SU-DHL-6 (cell line): ENCODE measurements at regions not wholly inside any gene's neighbourhood (a gene's known extent, or its start where the extent isn't known, plus 50 kb on each side); places are given as distances from the start of the nearest gene placed in this dataset.
"Not testable (repeated sequence)": the region's sequence is repeated elsewhere in the genome, so short reads cannot be mapped to it uniquely, and the experiment has no call there.

Experiments
- H2AFZ ChIP-seq: fragments of 200-600 bp; sonication (generic); 2 replicates; pipeline ENCODE4 v1.6.1; 2014; ENCODE audit warnings: low read depth, mild to moderate bottlenecking, moderate library complexity, mixed read lengths, antibody characterized with exemption, low read length; ENCODE audit not compliant: severe bottlenecking
- H3F3A ChIP-seq: fragments of 200-600 bp; shearing (Covaris generic); 2 replicates; pipeline ENCODE4 v1.6.0; 2016; ENCODE audit warnings: antibody characterized with exemption, mild to moderate bottlenecking; ENCODE audit not compliant: insufficient read depth
- H3K27ac ChIP-seq: fragments of 200-600 bp; sonication (generic); 2 replicates; pipeline ENCODE4 v1.5.1; 2016; ENCODE audit warnings: low read depth, mild to moderate bottlenecking, low read length, moderate library complexity, mixed read lengths
- H3K27me3 ChIP-seq: fragments of 200-600 bp; sonication (generic), shearing (Covaris generic); 2 replicates; pipeline ENCODE4 v1.6.0; 2014; ENCODE audit warnings: mild to moderate bottlenecking, low read length
- H3K36me3 ChIP-seq: fragments of 200-600 bp; sonication (generic); 2 replicates; pipeline ENCODE4 v1.6.1; 2014; ENCODE audit warnings: mild to moderate bottlenecking, low read length, mixed read lengths
- H3K4me2 ChIP-seq: fragments of 300-600, 200-600 bp; shearing (Covaris generic), sonication (generic); 2 replicates; pipeline ENCODE4 v1.6.0; 2014; ENCODE audit warnings: low read length, low read depth, mild to moderate bottlenecking; ENCODE audit not compliant: poor library complexity, severe bottlenecking
- H3K4me3 ChIP-seq: fragments of 200-600 bp; sonication (generic); 2 replicates; pipeline ENCODE4 v1.5.1; 2014; ENCODE audit warnings: antibody characterized with exemption, low read length, mild to moderate bottlenecking, mixed read lengths; ENCODE audit not compliant: insufficient read depth, poor library complexity, severe bottlenecking
- H3K79me2 ChIP-seq: fragments of 200-600 bp; sonication (generic); 2 replicates; pipeline ENCODE4 v1.6.1; 2014; ENCODE audit warnings: mild to moderate bottlenecking, low read length, moderate library complexity; ENCODE audit not compliant: insufficient read depth
- H3K9ac ChIP-seq: fragments of 200-600 bp; sonication (generic); 2 replicates; pipeline ENCODE4 v1.7.0; 2014; ENCODE audit warnings: mild to moderate bottlenecking, low read length
- H3K9me2 ChIP-seq: fragments of 200-600 bp; sonication (generic); replicated peaks from 2 replicates; pipeline ENCODE4 v1.6.1; 2014; ENCODE audit warnings: low read length; ENCODE audit not compliant: insufficient read depth
- H3K9me3 ChIP-seq: fragments of 200-600 bp; sonication (generic); 2 replicates; pipeline ENCODE4 v1.6.1; 2014; ENCODE audit warnings: low read length, mixed read lengths; ENCODE audit not compliant: insufficient read depth
- H4K20me1 ChIP-seq: fragments of 200-600 bp; sonication (generic); 2 replicates; pipeline ENCODE4 v1.6.1; 2014; ENCODE audit warnings: low read depth, mild to moderate bottlenecking, antibody characterized with exemption, low read length, moderate library complexity, mixed read lengths

- H4K20me1 ChIP-seq, H3K27me3 ChIP-seq, H3K4me2 ChIP-seq, H3K36me3 ChIP-seq, H3K9me2 ChIP-seq, H3K27ac ChIP-seq, H3K9ac ChIP-seq, H3F3A ChIP-seq, H3K4me3 ChIP-seq, H3K79me2 ChIP-seq, H2AFZ ChIP-seq, H3K9me3 ChIP-seq: not testable (repeated sequence)
Observed at GRCh38 chr15:22631789-22632188, 154.7 kb upstream of the NIPA1 start.

- not testable (repeated sequence) for H3K9me3 ChIP-seq, H3K79me2 ChIP-seq, H3K4me2 ChIP-seq
Observed at GRCh38 chr15:22639983-22640382, 146.5 kb upstream of the NIPA1 start.

GRCh38 chr15:22649458-22649857, 137.0 kb upstream of the NIPA1 start:
- not testable (repeated sequence) for H3K4me2 ChIP-seq, H3K27me3 ChIP-seq, H3K9ac ChIP-seq, H3K4me3 ChIP-seq, H3K9me2 ChIP-seq, H4K20me1 ChIP-seq, H3K36me3 ChIP-seq, H3K9me3 ChIP-seq, H3F3A ChIP-seq, H3K27ac ChIP-seq, H2AFZ ChIP-seq, H3K79me2 ChIP-seq

More at GRCh38 chr15:22639983-22640382, 146.5 kb upstream of the NIPA1 start:
- H2AFZ ChIP-seq, H3K27me3 ChIP-seq, H4K20me1 ChIP-seq, H3K4me3 ChIP-seq, H3K9me2 ChIP-seq, H3F3A ChIP-seq, H3K36me3 ChIP-seq, H3K9ac ChIP-seq, H3K27ac ChIP-seq: not testable (repeated sequence)

- H3K9me2 ChIP-seq, H3F3A ChIP-seq, H3K27me3 ChIP-seq, H3K4me2 ChIP-seq, H2AFZ ChIP-seq, H3K4me3 ChIP-seq, H3K79me2 ChIP-seq, H3K36me3 ChIP-seq, H4K20me1 ChIP-seq, H3K9me3 ChIP-seq, H3K9ac ChIP-seq, H3K27ac ChIP-seq: not testable (repeated sequence)
Observed at GRCh38 chr15:22651179-22651578, 135.3 kb upstream of the NIPA1 start.

- H3F3A ChIP-seq, H3K27ac ChIP-seq, H3K27me3 ChIP-seq, H3K79me2 ChIP-seq, H4K20me1 ChIP-seq, H3K9me3 ChIP-seq, H3K9me2 ChIP-seq, H3K36me3 ChIP-seq, H2AFZ ChIP-seq: not testable (repeated sequence)
- Histone ChIP-seq H3K4me2 (peak overlapping the region; percentile 31), H3K9ac (0 out of 2 replicates have a peak overlapping the region, but pooled peaks have one; percentile 11), H3K4me3 (peak overlapping the region; percentile 18)
Observed at GRCh38 chr15:22664294-22665058, 122.0 kb upstream of the NIPA1 start.

- not testable (repeated sequence) for H3K4me3 ChIP-seq, H3K4me2 ChIP-seq, H2AFZ ChIP-seq, H3K9me3 ChIP-seq, H3F3A ChIP-seq, H3K36me3 ChIP-seq, H3K9me2 ChIP-seq, H3K79me2 ChIP-seq, H3K27me3 ChIP-seq, H4K20me1 ChIP-seq, H3K27ac ChIP-seq
- H3K9ac ChIP-seq, result 0 out of 2 replicates have a peak overlapping the region, but pooled peaks have one; percentile 11
Observed at GRCh38 chr15:22665059-22665702, 121.3 kb upstream of the NIPA1 start.

GRCh38 chr15:22665711-22666110, 120.7 kb upstream of the NIPA1 start:
- not testable (repeated sequence) for H2AFZ ChIP-seq, H3F3A ChIP-seq, H3K9ac ChIP-seq, H3K79me2 ChIP-seq, H3K9me3 ChIP-seq, H3K27me3 ChIP-seq, H4K20me1 ChIP-seq, H3K9me2 ChIP-seq, H3K4me3 ChIP-seq, H3K36me3 ChIP-seq, H3K27ac ChIP-seq, H3K4me2 ChIP-seq

- H3K4me3 ChIP-seq, H2AFZ ChIP-seq, H3K27ac ChIP-seq, H3F3A ChIP-seq, H4K20me1 ChIP-seq, H3K79me2 ChIP-seq, H3K9me2 ChIP-seq, H3K9me3 ChIP-seq, H3K27me3 ChIP-seq, H3K4me2 ChIP-seq, H3K9ac ChIP-seq, H3K36me3 ChIP-seq: not testable (repeated sequence)
Observed at GRCh38 chr15:22684786-22685185, 101.7 kb upstream of the NIPA1 start.
